ENCODE measurements at regions not wholly inside any gene's neighbourhood (a gene's known extent, or its start where the extent isn't known, plus 50 kb on each side); places are given as distances from the start of the nearest gene placed in this dataset.

GRCh38 chr21:16572032-16572431 lies 842.2 kb downstream of the USP25 start:
- TF ChIP-seq POLR2A (IDR thresholded peaks at IDR 0.05) (no peak), CTCF (IDR thresholded peaks at IDR 0.05) (no peak)
